ENCODE measurements at regions not wholly inside any gene's neighbourhood (a gene's known extent, or its start where the extent isn't known, plus 50 kb on each side); places are given as distances from the start of the nearest gene placed in this dataset.

DNA sequence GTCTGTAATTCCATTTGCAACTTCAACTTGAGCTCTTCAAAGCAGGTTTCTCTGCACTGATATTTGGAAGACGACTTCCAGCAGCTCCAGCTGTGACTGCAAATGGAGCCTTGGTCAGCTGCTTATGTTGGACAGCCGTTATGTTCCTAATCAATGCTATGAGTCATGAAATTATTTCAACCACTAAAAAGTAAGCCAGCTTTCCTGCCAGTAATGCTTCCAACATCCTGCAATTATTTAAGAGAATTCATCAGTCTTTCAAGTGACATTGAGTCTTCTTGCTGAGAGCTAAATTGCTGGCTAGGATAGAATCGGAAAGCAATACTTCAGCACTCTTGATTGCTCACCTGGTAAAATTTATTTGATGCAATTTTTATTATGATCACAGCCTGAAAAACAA lies 375.7 kb downstream of the MMUT start (continued):
- no peak for TF ChIP-seq PRPF4 (IDR thresholded peaks at IDR 0.05; ENCODE audit: low read depth, low read length, poor library complexity, severe bottlenecking)
- TF ChIP-seq NFIC (IDR thresholded peaks at IDR 0.05; ENCODE audit: low read length) = no peak
- TF ChIP-seq, protein P1, sequence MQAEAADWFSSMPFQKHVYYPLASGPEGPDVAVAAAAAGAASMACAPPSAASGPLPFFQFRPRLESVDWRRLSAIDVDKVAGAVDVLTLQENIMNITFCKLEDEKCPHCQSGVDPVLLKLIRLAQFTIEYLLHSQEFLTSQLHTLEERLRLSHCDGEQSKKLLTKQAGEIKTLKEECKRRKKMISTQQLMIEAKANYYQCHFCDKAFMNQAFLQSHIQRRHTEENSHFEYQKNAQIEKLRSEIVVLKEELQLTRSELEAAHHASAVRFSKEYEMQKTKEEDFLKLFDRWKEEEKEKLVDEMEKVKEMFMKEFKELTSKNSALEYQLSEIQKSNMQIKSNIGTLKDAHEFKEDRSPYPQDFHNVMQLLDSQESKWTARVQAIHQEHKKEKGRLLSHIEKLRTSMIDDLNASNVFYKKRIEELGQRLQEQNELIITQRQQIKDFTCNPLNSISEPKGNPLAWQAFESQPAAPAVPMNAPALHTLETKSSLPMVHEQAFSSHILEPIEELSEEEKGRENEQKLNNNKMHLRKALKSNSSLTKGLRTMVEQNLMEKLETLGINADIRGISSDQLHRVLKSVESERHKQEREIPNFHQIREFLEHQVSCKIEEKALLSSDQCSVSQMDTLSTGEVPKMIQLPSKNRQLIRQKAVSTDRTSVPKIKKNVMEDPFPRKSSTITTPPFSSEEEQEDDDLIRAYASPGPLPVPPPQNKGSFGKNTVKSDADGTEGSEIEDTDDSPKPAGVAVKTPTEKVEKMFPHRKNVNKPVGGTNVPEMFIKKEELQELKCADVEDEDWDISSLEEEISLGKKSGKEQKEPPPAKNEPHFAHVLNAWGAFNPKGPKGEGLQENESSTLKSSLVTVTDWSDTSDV (CRISPR knock-in tag; IDR thresholded peaks at IDR 0.05) = no peak

- in situ Hi-C loops (cut with HindIII; ENCODE audit: extremely low pct_ligation_motif_present, low pct_unique_long_range_greater_than_20kb) = no loop called here
- Histone ChIP-seq H3K4me1 (ENCODE audit: insufficient read depth, low read length) (no peaks in the 10 kb centered on the region), H3K9ac (ENCODE audit: insufficient read depth, low read depth, low read length) (no peak overlapping the region), H3K4me2 (ENCODE audit: low read depth, low read length) (no peak overlapping the region), H3K36me3 (replicated peaks in 1 of 2; ENCODE audit: control insufficient read depth in 1 of 2, insufficient read depth in 2 of 2, low read length in 2 of 2) (no peaks in the 10 kb centered on the region), H3K9me3 (ENCODE audit: low read length) (no peaks in the 10 kb centered on the region), H3K27me3 (ENCODE audit: control insufficient read depth in 1 of 2, insufficient read depth in 2 of 2, low read length in 2 of 2) (no peaks in the 10 kb centered on the region), H3K79me2 (ENCODE audit: insufficient read depth, low read length) (no peaks in the 10 kb centered on the region), H4K20me1 (ENCODE audit: insufficient read depth, low read length) (no peaks in the 10 kb centered on the region), H3K27ac (ENCODE audit: extremely low read length, insufficient read depth, low read length) (no peak overlapping the region), H3K4me3 (replicated peaks in 1 of 3; ENCODE audit: insufficient read depth in 1 of 3, low read depth in 2 of 3, low read length in 3 of 3) (no peak overlapping the region), H2AFZ (ENCODE audit: low read length) (no peak overlapping the region)
- under 1% methylated on average over 2 of the region's 2 CpGs for WGBS (ENCODE audit: low lambda C conversion rate)
- CTCF ChIA-PET (ENCODE audit: low intra/inter-chr PET ratio, low total read pairs) = no interaction called here
- intact Hi-C loops (cut with micrococcal nuclease; ENCODE audit: unreplicated experiment) = no loop called here
- ATAC-seq = no peak
- DNase-seq (ENCODE audit: low spot score) = no peak
- POLR2A ChIA-PET = no interaction called here
- no TSS peak for BruUV-seq (replicated peaks)
- no peak for FAIRE-seq
- TF ChIP-seq HCFC1 (IDR thresholded peaks at IDR 0.05; ENCODE audit: low read depth, low read length) = no peak
- no peak for TF ChIP-seq HOXA7 (CRISPR knock-in tag; IDR thresholded peaks at IDR 0.05)
- TF ChIP-seq SATB2 (CRISPR knock-in tag; IDR thresholded peaks at IDR 0.05) = no peak
- no peak for TF ChIP-seq ZNF691 (CRISPR knock-in tag; IDR thresholded peaks at IDR 0.05; ENCODE audit: borderline replicate concordance, low read depth)
- TF ChIP-seq HNRNPH1 (optimal IDR thresholded peaks at IDR 0.05; ENCODE audit: low read depth, low read length) = no peak
- TF ChIP-seq, protein P2, sequence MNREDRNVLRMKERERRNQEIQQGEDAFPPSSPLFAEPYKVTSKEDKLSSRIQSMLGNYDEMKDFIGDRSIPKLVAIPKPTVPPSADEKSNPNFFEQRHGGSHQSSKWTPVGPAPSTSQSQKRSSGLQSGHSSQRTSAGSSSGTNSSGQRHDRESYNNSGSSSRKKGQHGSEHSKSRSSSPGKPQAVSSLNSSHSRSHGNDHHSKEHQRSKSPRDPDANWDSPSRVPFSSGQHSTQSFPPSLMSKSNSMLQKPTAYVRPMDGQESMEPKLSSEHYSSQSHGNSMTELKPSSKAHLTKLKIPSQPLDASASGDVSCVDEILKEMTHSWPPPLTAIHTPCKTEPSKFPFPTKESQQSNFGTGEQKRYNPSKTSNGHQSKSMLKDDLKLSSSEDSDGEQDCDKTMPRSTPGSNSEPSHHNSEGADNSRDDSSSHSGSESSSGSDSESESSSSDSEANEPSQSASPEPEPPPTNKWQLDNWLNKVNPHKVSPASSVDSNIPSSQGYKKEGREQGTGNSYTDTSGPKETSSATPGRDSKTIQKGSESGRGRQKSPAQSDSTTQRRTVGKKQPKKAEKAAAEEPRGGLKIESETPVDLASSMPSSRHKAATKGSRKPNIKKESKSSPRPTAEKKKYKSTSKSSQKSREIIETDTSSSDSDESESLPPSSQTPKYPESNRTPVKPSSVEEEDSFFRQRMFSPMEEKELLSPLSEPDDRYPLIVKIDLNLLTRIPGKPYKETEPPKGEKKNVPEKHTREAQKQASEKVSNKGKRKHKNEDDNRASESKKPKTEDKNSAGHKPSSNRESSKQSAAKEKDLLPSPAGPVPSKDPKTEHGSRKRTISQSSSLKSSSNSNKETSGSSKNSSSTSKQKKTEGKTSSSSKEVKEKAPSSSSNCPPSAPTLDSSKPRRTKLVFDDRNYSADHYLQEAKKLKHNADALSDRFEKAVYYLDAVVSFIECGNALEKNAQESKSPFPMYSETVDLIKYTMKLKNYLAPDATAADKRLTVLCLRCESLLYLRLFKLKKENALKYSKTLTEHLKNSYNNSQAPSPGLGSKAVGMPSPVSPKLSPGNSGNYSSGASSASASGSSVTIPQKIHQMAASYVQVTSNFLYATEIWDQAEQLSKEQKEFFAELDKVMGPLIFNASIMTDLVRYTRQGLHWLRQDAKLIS (CRISPR knock-in tag; IDR thresholded peaks at IDR 0.05) = no peak
- no peak for TF ChIP-seq ZNF160 (CRISPR knock-in tag; IDR thresholded peaks at IDR 0.05)
- TF ChIP-seq ZNF615 (CRISPR knock-in tag; IDR thresholded peaks at IDR 0.05; ENCODE audit: borderline replicate concordance) = no peak
- no peak for TF ChIP-seq RNF219 (CRISPR knock-in tag; IDR thresholded peaks at IDR 0.05)
These were observed 380.4 kb downstream of the MMUT start for GRCh38 chr6:49082611-49083010.
